Esophagus muscularis mucosa (tissue), 3 donors: ENCODE measurements at regions not wholly inside any gene's neighbourhood (a gene's known extent, or its start where the extent isn't known, plus 50 kb on each side); places are given as distances from the start of the nearest gene placed in this dataset.

Experiments used
- POLR2AphosphoS5 ChIP-seq, 2 donors: sonication (generic); formaldehyde crosslinking; IDR thresholded peaks; one replicate each; pipeline ENCODE4 v1.6.1; 2017; ENCODE audit warnings: antibody characterized with exemption in 2 of 2
- TF ChIP-seq, protein P1 (sequence below), 3 experiments: fragments of 200-600 bp in 2 of 3; fragments of 450-650 bp in 1 of 3; sonication (generic) in 2 of 3; IDR thresholded peaks; one replicate each; pipeline ENCODE4 v1.5.1; 2017 to 2019; ENCODE audit warnings: antibody characterized with exemption in 3 of 3, mild to moderate bottlenecking in 2 of 3, moderate library complexity in 1 of 3

- no peak for TF ChIP-seq POLR2AphosphoS5 (IDR thresholded peaks at IDR 0.05)
- TF ChIP-seq, protein P1, sequence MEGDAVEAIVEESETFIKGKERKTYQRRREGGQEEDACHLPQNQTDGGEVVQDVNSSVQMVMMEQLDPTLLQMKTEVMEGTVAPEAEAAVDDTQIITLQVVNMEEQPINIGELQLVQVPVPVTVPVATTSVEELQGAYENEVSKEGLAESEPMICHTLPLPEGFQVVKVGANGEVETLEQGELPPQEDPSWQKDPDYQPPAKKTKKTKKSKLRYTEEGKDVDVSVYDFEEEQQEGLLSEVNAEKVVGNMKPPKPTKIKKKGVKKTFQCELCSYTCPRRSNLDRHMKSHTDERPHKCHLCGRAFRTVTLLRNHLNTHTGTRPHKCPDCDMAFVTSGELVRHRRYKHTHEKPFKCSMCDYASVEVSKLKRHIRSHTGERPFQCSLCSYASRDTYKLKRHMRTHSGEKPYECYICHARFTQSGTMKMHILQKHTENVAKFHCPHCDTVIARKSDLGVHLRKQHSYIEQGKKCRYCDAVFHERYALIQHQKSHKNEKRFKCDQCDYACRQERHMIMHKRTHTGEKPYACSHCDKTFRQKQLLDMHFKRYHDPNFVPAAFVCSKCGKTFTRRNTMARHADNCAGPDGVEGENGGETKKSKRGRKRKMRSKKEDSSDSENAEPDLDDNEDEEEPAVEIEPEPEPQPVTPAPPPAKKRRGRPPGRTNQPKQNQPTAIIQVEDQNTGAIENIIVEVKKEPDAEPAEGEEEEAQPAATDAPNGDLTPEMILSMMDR (IDR thresholded peaks at IDR 0.05), result no peak
Measured at GRCh38 chr3:159739166-159739565, 249.5 kb upstream of the IL12A start.
